HK-2 (cell line): ENCODE measurements at regions not wholly inside any gene's neighbourhood (a gene's known extent, or its start where the extent isn't known, plus 50 kb on each side); places are given as distances from the start of the nearest gene placed in this dataset.

Experiments used
- DNase-seq: peaks from one replicate; pipeline ENCODE4 v3.0.0-alpha.2; 2018; ENCODE audit not compliant: unreplicated experiment

GRCh38 chr12:5195691-5196090 is 152.0 kb downstream of the KCNA5 start:
- no peak for DNase-seq

GRCh38 chr12:5197131-5197530 is 153.5 kb downstream of the KCNA5 start:
- no peak for DNase-seq

- no peak for DNase-seq
These were observed 154.0 kb downstream of the KCNA5 start for GRCh38 chr12:5197656-5198055.

- DNase-seq: peak; percentile 28
These were observed 156.8 kb downstream of the KCNA5 start for GRCh38 chr12:5200278-5201087.

- no peak for DNase-seq
These were observed 158.0 kb downstream of the KCNA5 start for GRCh38 chr12:5201554-5202218.

GRCh38 chr12:5203274-5203673 is 159.6 kb downstream of the KCNA5 start:
- no peak for DNase-seq

- no peak for DNase-seq
These were observed 160.0 kb downstream of the KCNA5 start for GRCh38 chr12:5203720-5204119.

GRCh38 chr12:5204271-5204670 is 160.6 kb downstream of the KCNA5 start:
- no peak for DNase-seq

- DNase-seq: no peak
These were observed 161.2 kb downstream of the KCNA5 start for GRCh38 chr12:5204831-5205230.

- no peak for DNase-seq
These were observed 162.9 kb downstream of the KCNA5 start for GRCh38 chr12:5206401-5207175.

- no peak for DNase-seq
These were observed 166.7 kb downstream of the KCNA5 start for GRCh38 chr12:5210179-5210922.

GRCh38 chr12:5210923-5211290 is 167.2 kb downstream of the KCNA5 start:
- no peak for DNase-seq

GRCh38 chr12:5213336-5213735 is 169.7 kb downstream of the KCNA5 start:
- DNase-seq: no peak

- DNase-seq: no peak
These were observed 170.3 kb downstream of the KCNA5 start for GRCh38 chr12:5213990-5214389.

GRCh38 chr12:5217936-5218335 is 174.3 kb downstream of the KCNA5 start:
- no peak for DNase-seq

GRCh38 chr12:5220099-5220498 is 176.4 kb downstream of the KCNA5 start:
- DNase-seq: no peak

- no peak for DNase-seq
These were observed 177.2 kb downstream of the KCNA5 start for GRCh38 chr12:5220835-5221234.

- DNase-seq: no peak
These were observed 178.4 kb downstream of the KCNA5 start for GRCh38 chr12:5222011-5222461.

- DNase-seq: no peak
These were observed 179.1 kb downstream of the KCNA5 start for GRCh38 chr12:5222729-5223128.

- no peak for DNase-seq
These were observed 180.2 kb downstream of the KCNA5 start for GRCh38 chr12:5223881-5224280.

GRCh38 chr12:5226581-5226980 is 182.9 kb downstream of the KCNA5 start:
- DNase-seq: no peak
